SK-N-SH treated with all-trans-retinoic acid at 6 μM for 48 hours (cell line): ENCODE measurements at regions not wholly inside any gene's neighbourhood (a gene's known extent, or its start where the extent isn't known, plus 50 kb on each side); places are given as distances from the start of the nearest gene placed in this dataset.

Experiments used
- ATAC-seq: fragments of 200-7000 bp; cut with Tn5 transposase; 3 replicates; pipeline ENCODE4 v1.9.1; 2020; ENCODE audit warnings: mild to moderate bottlenecking, moderate library complexity
- ARNTL ChIP-seq: fragments of 450-650 bp; formaldehyde crosslinking; IDR thresholded peaks from 2 replicates; pipeline ENCODE4 v1.5.0; 2020; ENCODE audit warnings: low read depth, mild to moderate bottlenecking, moderate library complexity, borderline replicate concordance
- BACH2 ChIP-seq: fragments of 250-450 bp; sonication (Bioruptor Pico); IDR thresholded peaks from 2 replicates; pipeline ENCODE4 v1.9.0; 2021; ENCODE audit warnings: mild to moderate bottlenecking, borderline replicate concordance
- CSDC2 ChIP-seq: fragments of 250-450 bp; sonication (Bioruptor Pico); IDR thresholded peaks from 2 replicates; pipeline ENCODE4 v1.5.0; 2020; ENCODE audit warnings: mild to moderate bottlenecking, moderate library complexity
- CSRNP3 ChIP-seq: fragments of 250-450 bp; sonication (Bioruptor Pico); IDR thresholded peaks from 2 replicates; pipeline ENCODE4 v1.5.1; 2021; ENCODE audit warnings: mild to moderate bottlenecking, moderate library complexity
- ESRRG ChIP-seq: fragments of 250-450 bp; sonication (Bioruptor Pico); IDR thresholded peaks from 2 replicates; pipeline ENCODE4 v1.6.1; 2021; ENCODE audit warnings: mild to moderate bottlenecking
- GLIS3 ChIP-seq: fragments of 250-450 bp; sonication (Bioruptor Pico); IDR thresholded peaks from 2 replicates; pipeline ENCODE4 v1.5.0; 2020; ENCODE audit warnings: mild to moderate bottlenecking, moderate library complexity
- ISL1 ChIP-seq: fragments of 250-450 bp; sonication (Bioruptor Pico); IDR thresholded peaks from 2 replicates; pipeline ENCODE4 v2.1.2; 2022; ENCODE audit warnings: mild to moderate bottlenecking, moderate library complexity
- OSR1 ChIP-seq: fragments of 250-450 bp; sonication (Bioruptor Pico); IDR thresholded peaks from 2 replicates; pipeline ENCODE4 v1.8.0; 2022; ENCODE audit warnings: moderate library complexity, mild to moderate bottlenecking, inconsistent platforms
- PATZ1 ChIP-seq: fragments of 250-450 bp; sonication (Bioruptor Pico); IDR thresholded peaks from 2 replicates; pipeline ENCODE4 v1.8.0; 2020; ENCODE audit warnings: mild to moderate bottlenecking, moderate library complexity, borderline replicate concordance
- POU6F1 ChIP-seq: fragments of 250-450 bp; sonication (Bioruptor Pico); IDR thresholded peaks from 2 replicates; pipeline ENCODE4 v1.8.0; 2021; ENCODE audit warnings: low read depth, mild to moderate bottlenecking, moderate library complexity, borderline replicate concordance
- RARB ChIP-seq: fragments of 250-450 bp; sonication (Bioruptor Pico); IDR thresholded peaks from 2 replicates; pipeline ENCODE4 v1.8.0; 2021; ENCODE audit warnings: mild to moderate bottlenecking, moderate library complexity
- TCF4 ChIP-seq: fragments of 250-450 bp; sonication (Bioruptor Pico); IDR thresholded peaks from 2 replicates; pipeline ENCODE4 v1.8.0; 2021; ENCODE audit warnings: mild to moderate bottlenecking, moderate library complexity, borderline replicate concordance
- TOX ChIP-seq: fragments of 250-450 bp; sonication (Bioruptor Pico); IDR thresholded peaks from 2 replicates; pipeline ENCODE4 v1.8.0; 2021; ENCODE audit warnings: mild to moderate bottlenecking, moderate library complexity, borderline replicate concordance
- TSHZ2 ChIP-seq: fragments of 250-450 bp; sonication (Bioruptor Pico); IDR thresholded peaks from 2 replicates; pipeline ENCODE4 v1.5.0; 2020; ENCODE audit warnings: mild to moderate bottlenecking, moderate library complexity
- ZC3H10 ChIP-seq: fragments of 250-450 bp; sonication (Bioruptor Pico); IDR thresholded peaks from 2 replicates; pipeline ENCODE4 v1.5.1; 2021; ENCODE audit warnings: mild to moderate bottlenecking, moderate library complexity
- ZFP3 ChIP-seq: fragments of 250-450 bp; sonication (Bioruptor Pico); IDR thresholded peaks from 2 replicates; pipeline ENCODE4 v1.5.0; 2020; ENCODE audit warnings: mild to moderate bottlenecking, moderate library complexity
- ZFP30 ChIP-seq: fragments of 450-650 bp; formaldehyde crosslinking; IDR thresholded peaks from 2 replicates; pipeline ENCODE4 v1.5.0; 2022; ENCODE audit warnings: mild to moderate bottlenecking, moderate library complexity
- ZNF565 ChIP-seq: fragments of 450-650 bp; formaldehyde crosslinking; conservative IDR thresholded peaks from 2 replicates; pipeline ENCODE4 v1.5.0; 2020; ENCODE audit warnings: low read depth, mild to moderate bottlenecking, moderate library complexity
- ZNF70 ChIP-seq: fragments of 450-650 bp; formaldehyde crosslinking; IDR thresholded peaks from 2 replicates; pipeline ENCODE4 v1.5.0; 2020; ENCODE audit warnings: mild to moderate bottlenecking, moderate library complexity

- no peak for ATAC-seq
- TF ChIP-seq GLIS3 (CRISPR knock-in tag), result no peak
- no peak for TF ChIP-seq ZNF70 (CRISPR knock-in tag)
- TF ChIP-seq POU6F1 (CRISPR knock-in tag), result no peak
- no peak for TF ChIP-seq ZNF565
- no peak for TF ChIP-seq ZFP30 (CRISPR knock-in tag)
- TF ChIP-seq CSRNP3, result no peak
- TF ChIP-seq CSDC2, result no peak
- no peak for TF ChIP-seq ISL1 (CRISPR knock-in tag)
- no peak for TF ChIP-seq TOX (CRISPR knock-in tag)
- no peak for TF ChIP-seq ZC3H10 (CRISPR knock-in tag)
Measured at GRCh38 chr18:41693008-41693407, 262.0 kb upstream of the PIK3C3 start.

GRCh38 chr18:41690332-41691127 is 264.5 kb upstream of the PIK3C3 start:
- no peak for TF ChIP-seq ZNF70 (CRISPR knock-in tag)
- TF ChIP-seq POU6F1 (CRISPR knock-in tag), result no peak
- no peak for TF ChIP-seq CSDC2
- TF ChIP-seq TCF4 (CRISPR knock-in tag), result no peak
- no peak for TF ChIP-seq ESRRG (CRISPR knock-in tag)
- no peak for TF ChIP-seq ZFP3 (CRISPR knock-in tag)
- no peak for TF ChIP-seq ZNF565
- no peak for TF ChIP-seq BACH2 (CRISPR knock-in tag)
- TF ChIP-seq ZFP30 (CRISPR knock-in tag), result no peak
- TF ChIP-seq RARB (CRISPR knock-in tag), result no peak
- no peak for TF ChIP-seq GLIS3 (CRISPR knock-in tag)
- no peak for TF ChIP-seq PATZ1 (CRISPR knock-in tag)
- no peak for TF ChIP-seq ARNTL
- TF ChIP-seq OSR1, result no peak
- no peak for TF ChIP-seq TOX (CRISPR knock-in tag)
- TF ChIP-seq TSHZ2, result no peak
- no peak for ATAC-seq

- TF ChIP-seq ZC3H10 (CRISPR knock-in tag) (no peak), CSRNP3 (no peak), BACH2 (CRISPR knock-in tag) (no peak), ISL1 (CRISPR knock-in tag) (no peak), ESRRG (CRISPR knock-in tag) (no peak)
- TF ChIP-seq, all 23 proteins: peak for 0
- no peak for ATAC-seq
Measured at GRCh38 chr18:41687138-41687537, 267.9 kb upstream of the PIK3C3 start.
